ENCODE measurements at regions not wholly inside any gene's neighbourhood (a gene's known extent, or its start where the extent isn't known, plus 50 kb on each side); places are given as distances from the start of the nearest gene placed in this dataset.

GRCh38 chr9:106560540-106560939 is 302.4 kb upstream of the ZNF462 start:
- DNase-seq = no peak

DNA sequence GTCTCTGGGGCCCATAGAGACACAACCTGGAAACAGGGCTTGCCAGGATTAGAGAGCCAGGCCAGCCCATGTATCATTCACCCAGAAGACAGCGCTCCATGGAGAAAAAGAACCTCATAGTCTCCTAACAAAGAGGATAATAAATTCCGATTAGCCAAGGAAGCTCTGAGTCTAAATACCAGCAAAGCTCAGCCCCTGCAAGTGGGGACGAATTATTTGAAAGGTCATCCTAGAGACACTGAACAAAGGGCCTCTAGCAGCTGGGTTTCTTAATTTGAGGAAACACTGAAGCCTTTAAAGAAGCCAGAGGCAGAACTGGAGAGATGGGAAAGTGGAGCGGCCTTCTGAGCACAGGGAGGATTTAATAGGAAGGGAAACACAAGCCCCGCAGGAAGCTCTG is 287.1 kb upstream of the ZNF462 start:
- DNase-seq = peak; percentile 32

- DNase-seq = peak; percentile 31
These were observed 286.7 kb upstream of the ZNF462 start for GRCh38 chr9:106576232-106576760.

- DNase-seq = no peak
These were observed 285.8 kb upstream of the ZNF462 start for GRCh38 chr9:106577121-106577520.

DNA sequence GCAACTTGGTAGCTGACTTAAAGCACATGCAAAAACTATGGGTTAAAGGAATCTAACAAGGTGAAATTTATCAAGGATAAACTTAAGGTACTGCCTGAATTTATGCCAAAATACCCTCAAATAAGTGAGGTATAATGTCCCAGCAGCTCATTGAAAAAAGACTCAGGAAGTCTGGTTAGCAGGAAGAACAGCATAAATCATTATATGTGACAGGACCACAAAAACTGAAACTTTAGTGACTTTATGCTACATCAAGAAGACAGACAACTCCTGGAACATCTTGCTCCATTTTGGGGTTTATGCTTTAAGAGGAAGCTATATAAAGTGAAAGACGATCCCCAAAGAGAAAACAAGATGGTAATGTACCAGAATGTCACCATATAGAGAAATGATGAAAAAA is 282.4 kb upstream of the ZNF462 start:
- no peak for DNase-seq

DNA sequence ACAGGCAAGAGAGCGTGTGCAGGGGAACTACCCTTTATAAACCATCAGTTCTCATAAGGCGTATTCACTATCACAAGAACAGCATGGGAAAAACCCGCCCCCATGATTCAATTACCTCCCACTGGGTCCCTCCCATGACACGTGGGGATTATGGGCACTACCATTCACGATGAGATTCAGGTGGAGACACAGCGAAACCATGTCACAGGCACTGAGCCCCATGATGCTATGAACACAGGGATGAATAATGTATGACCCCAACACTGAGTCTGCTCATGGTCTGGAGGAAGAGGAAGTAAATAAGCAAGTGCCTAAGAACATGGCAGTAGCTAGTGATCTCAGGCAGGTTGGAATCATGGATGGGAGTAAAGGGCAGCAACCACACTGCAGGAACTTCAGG is 281.0 kb upstream of the ZNF462 start:
- no peak for DNase-seq

DNA sequence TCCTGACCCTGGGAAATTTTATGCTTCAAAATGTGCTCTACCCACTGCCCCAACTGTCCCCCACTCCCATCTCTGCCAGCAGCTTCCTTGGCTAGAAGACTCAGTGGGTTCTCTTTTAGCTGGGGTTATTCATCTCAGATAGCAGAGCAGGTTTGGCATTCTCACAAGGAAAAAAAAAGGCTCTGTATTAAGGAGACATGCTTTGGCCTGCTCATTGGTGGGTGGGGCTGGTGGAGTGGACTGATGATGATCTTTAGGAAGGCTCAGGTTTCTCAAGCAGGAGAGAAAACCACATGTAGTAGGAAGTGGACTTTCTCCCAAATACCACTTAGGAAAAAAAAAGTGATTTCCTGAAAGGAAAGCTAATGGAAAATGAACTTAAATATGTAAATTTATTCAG is 279.2 kb upstream of the ZNF462 start:
- no peak for DNase-seq

GRCh38 chr9:106587042-106587441 is 275.9 kb upstream of the ZNF462 start:
- DNase-seq = no peak

DNA sequence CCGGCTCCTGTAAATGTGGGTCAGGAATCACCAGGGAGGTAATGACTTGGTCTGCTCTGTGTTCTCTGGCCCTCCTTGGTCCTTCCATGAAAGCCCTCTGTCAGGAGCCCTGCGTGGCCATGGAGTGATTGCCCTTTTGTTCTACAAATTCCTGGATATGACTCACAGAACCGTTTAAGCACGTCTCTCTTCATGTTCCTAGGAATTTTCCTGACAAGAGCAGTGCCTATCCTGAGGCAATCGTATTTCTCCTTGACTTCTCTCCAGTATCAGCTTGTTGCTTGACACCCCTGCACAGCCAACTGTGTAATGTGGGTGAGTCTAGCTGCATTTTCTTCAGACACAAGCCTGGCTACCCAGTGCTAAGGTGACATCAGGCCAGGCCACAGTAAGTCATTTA is 274.3 kb upstream of the ZNF462 start:
- no peak for DNase-seq

- DNase-seq = no peak
These were observed 272.0 kb upstream of the ZNF462 start for GRCh38 chr9:106590759-106591505.

DNA sequence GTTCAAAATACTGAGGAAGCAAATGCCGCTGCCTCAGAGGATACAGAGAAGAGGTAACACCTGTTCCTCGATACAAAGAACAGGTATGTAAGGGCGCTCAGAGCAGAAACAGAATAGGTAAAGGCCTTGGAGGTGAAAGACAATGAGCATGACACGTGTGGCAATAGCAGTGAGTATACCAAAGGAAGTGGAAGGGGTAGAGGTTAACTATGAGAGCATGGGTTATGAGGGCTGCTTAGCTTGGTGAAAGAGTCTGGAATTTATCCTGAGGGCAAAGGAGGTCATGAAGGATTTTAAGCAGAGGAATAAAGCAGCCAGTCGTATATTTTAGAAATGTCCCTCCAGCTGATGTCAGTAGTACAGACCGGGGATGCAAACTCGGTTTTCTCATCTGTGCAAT is 269.8 kb upstream of the ZNF462 start:
- DNase-seq = no peak

DNA sequence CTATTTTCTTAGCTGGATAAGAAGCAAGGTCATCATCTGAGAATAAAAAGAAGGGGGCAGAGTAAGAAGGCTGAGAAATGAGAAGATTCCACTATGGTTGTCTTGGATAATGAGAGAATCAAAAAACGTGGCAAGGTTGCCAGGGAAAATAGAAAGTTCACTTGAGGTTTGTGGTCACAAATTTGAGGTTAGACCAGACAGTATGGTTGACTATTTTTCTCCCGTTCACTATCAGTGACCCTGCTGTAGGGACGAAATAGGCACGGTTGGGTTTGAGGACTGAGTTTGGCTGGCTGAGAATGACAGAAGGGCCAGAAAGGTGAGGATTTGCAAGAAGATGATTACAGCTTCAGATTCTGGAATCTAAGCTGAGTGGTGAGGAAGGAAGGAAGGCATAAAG is 266.0 kb upstream of the ZNF462 start:
- DNase-seq = no peak

DNA sequence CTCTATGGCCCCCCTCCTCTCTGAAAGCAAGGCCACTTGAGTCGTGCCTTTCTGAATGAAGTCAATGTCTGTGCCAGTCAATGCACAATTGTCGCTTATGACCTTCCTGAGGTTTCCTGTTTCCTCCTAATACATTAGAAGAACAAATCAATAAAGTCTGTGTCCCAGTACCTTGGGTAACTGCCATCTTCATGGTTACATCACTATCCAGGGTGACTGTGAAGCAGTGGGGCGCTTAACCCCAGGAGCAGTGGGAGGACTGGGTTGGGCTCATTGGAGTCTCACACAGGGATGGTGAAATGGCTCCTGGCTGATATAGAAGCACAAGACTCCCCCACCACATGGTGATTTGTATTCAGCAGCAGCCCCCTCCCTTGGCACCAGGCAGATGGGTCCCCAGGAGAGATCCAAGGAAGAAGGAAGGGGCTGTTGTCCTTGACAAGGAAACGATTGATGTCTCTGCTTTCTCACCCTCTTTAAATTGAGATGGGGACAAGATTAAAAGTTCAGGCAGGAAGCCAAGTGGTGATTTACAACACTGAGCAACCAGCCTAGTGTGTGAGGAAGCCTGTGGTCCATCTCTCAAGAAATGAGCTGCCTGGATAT is 261.9 kb upstream of the ZNF462 start:
- DNase-seq = no peak

DNA sequence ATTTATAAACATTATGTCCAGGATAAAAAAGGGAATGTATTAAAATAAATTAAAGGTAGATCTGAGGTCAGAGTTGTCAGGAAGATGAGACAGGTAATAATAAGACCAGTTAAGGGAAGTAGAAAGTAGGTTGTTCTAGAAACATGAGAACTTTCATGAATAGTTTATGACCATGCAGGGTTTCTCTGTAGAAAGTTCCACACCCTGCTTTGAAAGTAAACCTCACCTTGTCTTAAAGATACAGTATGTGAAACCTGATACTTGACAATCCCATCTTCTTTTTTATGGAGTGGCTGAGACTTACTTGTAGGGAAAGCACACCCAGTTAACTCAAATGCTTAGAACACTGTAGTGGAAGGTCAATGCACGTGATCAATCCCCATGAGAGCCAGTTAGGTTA is 260.6 kb upstream of the ZNF462 start:
- DNase-seq = no peak

DNA sequence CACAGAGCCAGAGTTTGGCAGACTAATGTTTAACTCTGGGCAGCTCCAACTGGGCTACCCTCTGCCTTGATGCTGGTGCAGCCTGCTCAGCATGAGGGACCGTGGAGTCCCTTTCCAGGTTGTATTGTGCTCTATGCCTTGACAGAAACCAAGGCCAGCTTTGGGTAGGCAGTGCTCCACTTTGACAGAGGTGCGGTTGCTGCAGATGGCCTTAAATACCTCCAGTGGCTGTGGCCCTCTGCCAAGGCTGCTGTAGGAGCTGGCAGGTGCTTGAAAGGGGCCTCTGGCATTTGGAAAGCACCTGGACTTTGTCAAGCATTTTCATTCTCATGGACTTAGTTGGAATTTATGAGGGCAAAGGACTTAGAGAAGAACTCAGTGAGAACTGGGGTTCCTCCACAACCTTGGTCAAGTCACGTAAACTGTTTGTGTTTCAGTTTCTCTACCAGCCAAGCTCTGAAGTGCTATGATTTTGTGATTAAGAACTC is 249.7 kb upstream of the ZNF462 start:
- DNase-seq = no peak

DNA sequence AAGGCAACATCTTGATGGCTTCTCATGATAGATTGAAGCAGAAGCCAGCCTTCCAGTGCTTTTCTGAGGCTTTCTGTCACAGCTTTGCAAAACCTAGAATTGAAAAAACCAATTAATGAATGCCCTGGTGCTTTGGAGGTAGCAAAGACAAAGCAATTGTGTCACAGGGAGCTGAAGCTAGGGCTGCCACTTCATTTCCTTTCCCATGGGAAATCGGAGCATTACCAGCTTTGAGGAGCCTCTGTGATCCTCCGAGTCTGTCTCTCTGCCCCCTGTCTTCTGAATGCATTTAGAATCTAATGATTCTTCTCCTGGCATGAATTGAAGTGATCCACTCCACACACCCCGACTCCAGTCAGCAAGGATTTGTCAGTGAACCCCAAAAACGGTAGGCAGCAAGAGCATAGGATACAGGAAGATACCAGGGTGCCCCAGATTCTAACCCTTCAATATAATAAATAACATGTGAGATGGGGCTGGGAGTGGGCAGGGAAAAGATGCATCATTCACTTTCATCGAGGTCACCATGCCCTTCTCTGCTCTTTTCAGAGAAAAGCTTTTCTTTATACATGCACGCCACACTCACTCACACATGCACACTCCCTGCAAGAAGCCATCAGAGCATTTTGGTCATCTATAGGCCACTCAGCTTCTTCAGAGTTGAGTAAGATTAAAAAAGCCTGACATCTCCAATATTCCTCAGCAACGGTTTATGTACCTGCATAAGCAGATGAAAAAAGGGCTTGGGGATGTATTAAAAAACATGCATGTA is 247.7 kb upstream of the ZNF462 start:
- no peak for DNase-seq

DNA sequence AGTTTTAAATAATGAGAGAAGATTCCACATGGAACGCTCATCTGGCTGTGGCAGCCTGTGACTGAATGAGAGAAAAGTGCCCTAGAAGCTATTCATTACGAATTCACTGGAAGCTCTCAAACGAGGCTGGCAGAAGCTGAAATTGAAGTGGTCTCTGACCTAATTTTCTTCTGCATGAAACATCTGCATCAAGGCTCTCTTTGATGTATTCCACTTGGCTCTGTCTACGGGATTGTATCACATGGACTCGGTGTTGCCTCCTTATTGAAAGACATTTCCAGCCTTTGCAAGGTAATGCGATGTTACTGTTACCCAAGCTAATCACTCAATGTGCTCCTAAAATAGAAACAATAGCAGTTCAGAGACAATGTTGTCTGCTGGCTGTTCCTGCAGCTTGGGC is 246.9 kb upstream of the ZNF462 start:
- no peak for DNase-seq

DNA sequence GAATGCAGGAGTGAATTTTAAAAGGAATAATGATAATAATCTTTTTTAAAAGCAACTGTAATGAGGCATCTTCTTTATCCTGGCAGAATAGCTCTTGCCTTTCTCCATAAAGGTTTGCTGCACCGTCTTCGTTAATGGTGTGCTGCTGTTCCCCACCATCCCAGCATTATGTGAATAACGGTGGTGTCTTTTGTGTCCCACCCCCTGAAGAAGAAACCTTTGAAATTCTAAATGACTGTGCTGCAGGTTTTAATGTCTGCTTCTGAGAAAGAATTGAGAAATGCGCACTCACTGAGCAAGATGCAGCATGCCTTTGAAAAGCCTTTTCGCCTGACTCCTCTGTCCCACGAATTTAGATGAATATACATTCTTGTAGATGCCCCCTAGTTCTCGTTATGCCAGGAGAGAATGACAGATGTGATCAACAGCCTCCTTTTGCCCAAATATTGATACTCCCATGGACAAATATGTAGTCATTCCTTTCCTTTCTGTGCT is 246.1 kb upstream of the ZNF462 start:
- DNase-seq = no peak

- no peak for DNase-seq
These were observed 243.8 kb upstream of the ZNF462 start for GRCh38 chr9:106619211-106619610.

DNA sequence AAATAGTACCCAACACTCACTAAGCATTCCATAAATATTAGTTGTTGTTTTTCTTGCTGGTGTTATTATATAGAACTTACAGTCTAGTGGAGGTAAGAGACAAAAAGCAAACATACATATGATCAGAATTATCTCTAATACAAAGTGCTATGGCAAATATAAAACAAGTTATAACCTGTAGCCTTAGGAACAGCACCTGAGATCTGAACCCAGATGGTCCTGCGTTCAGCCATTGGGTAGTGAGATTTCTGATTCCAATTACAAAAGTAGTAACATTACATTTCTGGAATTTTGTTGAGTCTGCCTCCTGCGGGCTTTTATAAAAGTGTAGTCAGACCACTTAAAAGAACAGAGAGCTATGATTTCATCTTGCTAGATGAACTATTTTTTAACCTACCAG is 242.9 kb upstream of the ZNF462 start:
- DNase-seq = no peak

- no peak for DNase-seq
These were observed 242.1 kb upstream of the ZNF462 start for GRCh38 chr9:106620866-106621265.

DNA sequence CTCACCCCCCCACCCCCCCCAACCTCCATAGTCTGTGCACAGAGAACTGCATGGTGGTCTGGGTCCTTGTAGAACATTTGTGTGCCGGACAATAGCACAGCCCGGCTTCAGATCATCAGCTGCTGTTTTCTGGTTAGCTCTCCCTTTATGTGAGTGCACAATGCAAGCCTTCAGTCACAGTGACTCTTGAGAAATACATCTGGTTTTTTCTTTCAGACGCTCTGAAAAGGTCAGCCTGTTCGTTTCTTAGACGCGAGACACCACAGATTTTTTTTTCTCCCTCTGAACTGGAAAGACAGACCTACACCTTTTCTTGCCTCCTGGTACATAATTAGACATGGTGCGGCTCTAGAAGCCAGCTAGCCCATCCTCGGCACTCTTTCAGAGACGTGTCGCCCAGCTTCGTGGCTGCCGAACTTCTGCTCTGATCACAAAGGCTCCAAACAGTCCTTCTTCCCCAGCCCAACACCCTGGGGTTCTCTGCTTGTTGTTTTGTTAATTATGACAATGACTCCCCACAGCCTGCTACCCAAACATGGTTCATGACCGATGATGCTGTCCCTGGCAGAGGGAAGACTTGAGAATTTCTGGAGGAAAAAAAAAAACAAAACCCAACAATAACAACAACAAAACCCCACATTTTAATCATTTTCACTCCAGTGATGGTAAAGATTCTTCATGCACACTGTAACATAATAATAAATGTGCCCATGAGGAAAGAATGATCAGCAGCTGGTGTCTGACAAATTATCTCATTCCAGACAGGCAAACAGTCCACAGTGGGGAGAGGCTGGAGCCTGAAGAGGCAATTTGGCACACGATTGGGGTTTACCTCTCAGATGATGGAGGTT is 241.4 kb upstream of the ZNF462 start:
- peak; percentile 35 for DNase-seq

GRCh38 chr9:106622164-106622487 is 240.8 kb upstream of the ZNF462 start:
- peak; percentile 68 for DNase-seq
